OCI-LY7 (cell line): ENCODE measurements at regions not wholly inside any gene's neighbourhood (a gene's known extent, or its start where the extent isn't known, plus 50 kb on each side); places are given as distances from the start of the nearest gene placed in this dataset.

Experiments
- BruUV-seq: library from RNA; stranded (reverse); fragments of 400-500 nt; replicated peaks from 2 replicates; lab custom pipeline; 2021; lab: Mats Ljungman, UMichigan
- CTCF ChIA-PET: fragments of 300-600 bp; sonication (Branson Sonifier 250); formaldehyde crosslinking; loops from one replicate; lab custom pipeline; 2022; ENCODE audit warnings: antibody characterized with exemption; ENCODE audit not compliant: unreplicated experiment; lab: Charles Lee
- POLR2A ChIA-PET: fragments of 300-600 bp; sonication (Branson Sonifier 250); formaldehyde crosslinking; loops from one replicate; lab custom pipeline; 2022; ENCODE audit warnings: antibody characterized with exemption; lab: Charles Lee
- DNase-seq: peaks from one replicate; pipeline ENCODE4 v3.0.0-alpha.2; 2015; ENCODE audit warnings: low spot score
- H2AFZ ChIP-seq: fragments of 200-600 bp; sonication (generic), shearing (Covaris generic); 2 replicates; pipeline ENCODE4 v1.6.1; 2014; ENCODE audit warnings: mild to moderate bottlenecking, antibody characterized with exemption, low read length, moderate library complexity
- H3K27ac ChIP-seq: fragments of 200-600 bp; sonication (generic); 2 replicates; pipeline ENCODE4 v1.5.1; 2014; ENCODE audit warnings: mixed run types, low read depth, mild to moderate bottlenecking, moderate library complexity, low read length, inconsistent platforms; ENCODE audit not compliant: poor library complexity, severe bottlenecking
- H3K36me3 ChIP-seq: fragments of 200-600 bp; sonication (generic); 2 replicates; pipeline ENCODE4 v1.6.1; 2014; ENCODE audit warnings: mild to moderate bottlenecking, antibody characterized with exemption, low read length, moderate library complexity, mixed read lengths; ENCODE audit not compliant: insufficient read depth
- H3K4me1 ChIP-seq: fragments of 200-600 bp; sonication (generic); 2 replicates; pipeline ENCODE4 v1.5.1; 2014; ENCODE audit warnings: mild to moderate bottlenecking, low read length; ENCODE audit not compliant: insufficient read depth, poor library complexity, severe bottlenecking
- H3K4me2 ChIP-seq: fragments of 200-600 bp; sonication (generic); 2 replicates; pipeline ENCODE4 v1.6.1; 2014; ENCODE audit warnings: mild to moderate bottlenecking, low read length
- H3K4me3 ChIP-seq: fragments of 200-600 bp; sonication (generic); 2 replicates; pipeline ENCODE4 v1.5.1; 2014; ENCODE audit warnings: mild to moderate bottlenecking, low read depth, low read length; ENCODE audit not compliant: poor library complexity, severe bottlenecking
- H3K79me2 ChIP-seq: fragments of 200-600 bp; sonication (generic); 2 replicates; pipeline ENCODE4 v1.6.1; 2016; ENCODE audit warnings: low read depth, mild to moderate bottlenecking, low read length, moderate library complexity, mixed read lengths; ENCODE audit not compliant: insufficient read depth
- H3K9me2 ChIP-seq: fragments of 200-600 bp; sonication (generic); 2 replicates; pipeline ENCODE4 v1.6.1; 2016; ENCODE audit warnings: mild to moderate bottlenecking, low read length, mixed read lengths; ENCODE audit not compliant: insufficient read depth
- H3K9me3 ChIP-seq: fragments of 200-600 bp; sonication (generic); 2 replicates; pipeline ENCODE4 v1.6.1; 2014; ENCODE audit warnings: mild to moderate bottlenecking, mixed run types, low read length, mixed read lengths
- H4K20me1 ChIP-seq: fragments of 200-600 bp; sonication (generic); 2 replicates; pipeline ENCODE4 v1.6.1; 2014; ENCODE audit warnings: mild to moderate bottlenecking, antibody characterized with exemption, low read length, moderate library complexity, mixed read lengths; ENCODE audit not compliant: insufficient read depth
- CTCF ChIP-seq: fragments of 200-600 bp; sonication (generic); conservative IDR thresholded peaks from 2 replicates; pipeline ENCODE4 v1.5.1; 2014; ENCODE audit warnings: mild to moderate bottlenecking, antibody characterized with exemption, low read length, moderate library complexity, mixed read lengths
- EZH2phosphoT487 ChIP-seq: fragments of 200-600 bp; sonication (generic); IDR thresholded peaks from 2 replicates; pipeline ENCODE4 v1.6.1; 2018; ENCODE audit warnings: low read depth, borderline replicate concordance, mild to moderate bottlenecking, mixed run types, antibody characterized with exemption, low read length, moderate library complexity, mixed read lengths
- intact Hi-C: fragments of 100-400 bp; cut with micrococcal nuclease; formaldehyde crosslinking; loops from one replicate; pipeline ENCODE4 v1.10.0; 2022; ENCODE audit not compliant: unreplicated experiment

- Histone ChIP-seq H2AFZ (no peak overlapping the region), H3K9me2 (no peaks in the 10 kb centered on the region), H4K20me1 (no peaks in the 10 kb centered on the region), H3K36me3 (no peaks in the 10 kb centered on the region), H3K4me1 (no peaks in the 10 kb centered on the region), H3K4me2 (peak overlapping the region; percentile 69; the same call in 1 of the 2 replicates), H3K9me3 (no peaks in the 10 kb centered on the region), H3K4me3 (no peak overlapping the region), H3K27ac (no peak overlapping the region), H3K79me2 (no peaks in the 10 kb centered on the region)
- TF ChIP-seq EZH2phosphoT487 (no peak), CTCF (no peak)
- ChIA-PET POLR2A (no interaction called here), CTCF (no interaction called here)
- intact Hi-C loops, result no loop called here
- no TSS peak for BruUV-seq
- DNase-seq, result no peak
Measured at GRCh38 chrX:39614680-39614998, 483.1 kb downstream of the BCOR start.

- H3K27ac ChIP-seq, result no peak overlapping the region
- no TSS peak for BruUV-seq
- H3K36me3 ChIP-seq, result no peaks in the 10 kb centered on the region
- H3K4me1 ChIP-seq, result no peaks in the 10 kb centered on the region
- no peaks in the 10 kb centered on the region for H4K20me1 ChIP-seq
- POLR2A ChIA-PET, result no interaction called here
- no peak overlapping the region for H3K4me3 ChIP-seq
- intact Hi-C loops, result no loop called here
- H3K9me2 ChIP-seq, result no peaks in the 10 kb centered on the region
- no peak overlapping the region for H3K4me2 ChIP-seq
- no peak overlapping the region for H2AFZ ChIP-seq
- CTCF ChIA-PET, result no interaction called here
- H3K9me3 ChIP-seq, result no peaks in the 10 kb centered on the region
- no peaks in the 10 kb centered on the region for H3K79me2 ChIP-seq
- DNase-seq, result peak; percentile 13
- TF ChIP-seq CTCF (no peak), EZH2phosphoT487 (no peak)
Measured at GRCh38 chrX:39616098-39616729, 481.5 kb downstream of the BCOR start.

DNA sequence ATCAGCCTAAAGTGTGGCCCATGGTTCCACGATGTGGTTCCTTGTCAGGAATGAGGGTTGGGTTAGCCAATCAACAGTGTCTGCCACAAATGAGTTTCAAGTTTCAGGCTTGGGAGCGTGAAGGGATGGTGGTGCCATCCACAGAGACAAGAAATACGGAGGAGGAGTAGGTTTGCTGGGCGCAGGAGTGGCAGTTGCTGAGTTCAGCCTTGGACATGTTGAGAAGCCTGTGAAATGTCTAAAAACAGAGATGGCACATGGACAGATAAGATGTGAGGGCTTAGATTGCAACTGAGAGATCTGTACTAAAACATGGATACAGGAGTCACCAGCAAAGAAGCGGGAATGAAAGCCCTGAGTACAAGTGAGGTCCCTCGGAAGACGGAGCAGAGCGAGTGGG lies 481.0 kb downstream of the BCOR start:
- no peaks in the 10 kb centered on the region for H3K36me3 ChIP-seq
- intact Hi-C loops, result no loop called here

More for the DNA sequence above, 481.0 kb downstream of the BCOR start:
- no peak overlapping the region for H3K4me2 ChIP-seq
- H3K4me1 ChIP-seq, result no peaks in the 10 kb centered on the region
- POLR2A ChIA-PET, result no interaction called here
- H2AFZ ChIP-seq, result no peak overlapping the region
- CTCF ChIA-PET, result no interaction called here
- no peak for DNase-seq
- H3K27ac ChIP-seq, result no peak overlapping the region
- H3K4me3 ChIP-seq, result no peak overlapping the region
- no peaks in the 10 kb centered on the region for H3K9me3 ChIP-seq
- BruUV-seq, result no TSS peak
- H4K20me1 ChIP-seq, result no peaks in the 10 kb centered on the region
- no peak for TF ChIP-seq CTCF
- no peaks in the 10 kb centered on the region for H3K9me2 ChIP-seq
- no peaks in the 10 kb centered on the region for H3K79me2 ChIP-seq
